HepG2 (cell line): ENCODE measurements at regions not wholly inside any gene's neighbourhood (a gene's known extent, or its start where the extent isn't known, plus 50 kb on each side); places are given as distances from the start of the nearest gene placed in this dataset.

Experiments
- CTCF ChIP-seq: sonication (generic); formaldehyde crosslinking; IDR thresholded peaks from 2 replicates; pipeline ENCODE4 v1.5.0; 2020; ENCODE audit warnings: mild to moderate bottlenecking, missing genetic modification reagents, moderate library complexity
- NFE2L1 ChIP-seq: sonication (generic); formaldehyde crosslinking; IDR thresholded peaks from 2 replicates; pipeline ENCODE4 v1.4.0; 2020; ENCODE audit warnings: missing genetic modification reagents, mild to moderate bottlenecking, borderline replicate concordance
- RFX5 ChIP-seq: IDR thresholded peaks from 2 replicates; pipeline ENCODE4 v1.6.1; 2011; ENCODE audit warnings: low read depth, low read length, improper control_type of control experiment
- SRSF1 ChIP-seq: fragments of 200-400 bp; formaldehyde crosslinking; optimal IDR thresholded peaks from 2 replicates; pipeline ENCODE3; 2017; ENCODE audit warnings: mild to moderate bottlenecking, low read depth, low read length, moderate library complexity
- TCF7L2 ChIP-seq: IDR thresholded peaks from 2 replicates; pipeline ENCODE4 v1.6.1; 2011; ENCODE audit warnings: mild to moderate bottlenecking, low read depth, low read length, moderate library complexity

- TF ChIP-seq RFX5 (no peak), CTCF (CRISPR knock-in tag) (no peak), SRSF1 (no peak), TCF7L2 (no peak), NFE2L1 (CRISPR knock-in tag) (no peak)
Measured at GRCh38 chrX:42602566-42602965, 175.4 kb downstream of the PPP1R2C start.
